Caki2 (cell line): ENCODE measurements at regions not wholly inside any gene's neighbourhood (a gene's known extent, or its start where the extent isn't known, plus 50 kb on each side); places are given as distances from the start of the nearest gene placed in this dataset.
"Not testable (repeated sequence)": the region's sequence is repeated elsewhere in the genome, so short reads cannot be mapped to it uniquely, and the experiment has no call there.

Experiments used
- DNase-seq: peaks from one replicate; pipeline ENCODE4 v3.0.0-alpha.2; 2015; ENCODE audit warnings: low read depth
- in situ Hi-C: cut with HindIII; loops from 2 replicates; pipeline ENCODE4 v1.10.0; 2016; ENCODE audit warnings: low sequenced_read_pairs, low pct_unique_long_range_greater_than_20kb, mixed read lengths

- in situ Hi-C loops = no loop called here
These were observed 74.6 kb downstream of the RRM2 start for GRCh38 chr2:10196948-10197696.

GRCh38 chr2:10197697-10198076 is 75.1 kb downstream of the RRM2 start:
- DNase-seq = no peak
- in situ Hi-C loops = no loop called here

More at GRCh38 chr2:10196948-10197696, 74.6 kb downstream of the RRM2 start:
- DNase-seq = no peak

- DNase-seq, in situ Hi-C loops: not testable (repeated sequence)
These were observed 75.9 kb downstream of the RRM2 start for GRCh38 chr2:10198482-10198881.

- DNase-seq = no peak
- in situ Hi-C loops = no loop called here
These were observed 78.7 kb downstream of the RRM2 start for GRCh38 chr2:10201201-10201600.

- in situ Hi-C loops = no loop called here
- no peak for DNase-seq
These were observed 79.7 kb downstream of the RRM2 start for GRCh38 chr2:10202131-10202665.

GRCh38 chr2:10204326-10205161 is 82.0 kb downstream of the RRM2 start:
- DNase-seq = no peak
- in situ Hi-C loops = no loop called here

GRCh38 chr2:10205162-10205475 is 82.6 kb downstream of the RRM2 start:
- no peak for DNase-seq
- in situ Hi-C loops = no loop called here

GRCh38 chr2:10208736-10209135 is 86.2 kb downstream of the RRM2 start:
- no peak for DNase-seq
- in situ Hi-C loops = no loop called here

GRCh38 chr2:10209406-10209935 is 86.9 kb downstream of the RRM2 start:
- in situ Hi-C loops = no loop called here
- DNase-seq = no peak

- no peak for DNase-seq
- in situ Hi-C loops = no loop called here
These were observed 87.8 kb downstream of the RRM2 start for GRCh38 chr2:10210336-10210735.

- in situ Hi-C loops = no loop called here
- peak; percentile 15 for DNase-seq
These were observed 89.4 kb downstream of the RRM2 start for GRCh38 chr2:10211844-10212422.

- in situ Hi-C loops = no loop called here
- no peak for DNase-seq
These were observed 89.9 kb upstream of the HPCAL1 start for GRCh38 chr2:10212827-10213226.

- in situ Hi-C loops = no loop called here
- no peak for DNase-seq
These were observed 88.5 kb upstream of the HPCAL1 start for GRCh38 chr2:10214179-10214578.

- DNase-seq = no peak
- in situ Hi-C loops = no loop called here
These were observed 87.2 kb upstream of the HPCAL1 start for GRCh38 chr2:10215393-10215935.

GRCh38 chr2:10216677-10217488 is 85.8 kb upstream of the HPCAL1 start:
- in situ Hi-C loops = no loop called here
- DNase-seq = no peak

GRCh38 chr2:10217489-10218435 is 84.9 kb upstream of the HPCAL1 start:
- in situ Hi-C loops = no loop called here
- no peak for DNase-seq
